ENCODE measurements at regions not wholly inside any gene's neighbourhood (a gene's known extent, or its start where the extent isn't known, plus 50 kb on each side); places are given as distances from the start of the nearest gene placed in this dataset.

DNA sequence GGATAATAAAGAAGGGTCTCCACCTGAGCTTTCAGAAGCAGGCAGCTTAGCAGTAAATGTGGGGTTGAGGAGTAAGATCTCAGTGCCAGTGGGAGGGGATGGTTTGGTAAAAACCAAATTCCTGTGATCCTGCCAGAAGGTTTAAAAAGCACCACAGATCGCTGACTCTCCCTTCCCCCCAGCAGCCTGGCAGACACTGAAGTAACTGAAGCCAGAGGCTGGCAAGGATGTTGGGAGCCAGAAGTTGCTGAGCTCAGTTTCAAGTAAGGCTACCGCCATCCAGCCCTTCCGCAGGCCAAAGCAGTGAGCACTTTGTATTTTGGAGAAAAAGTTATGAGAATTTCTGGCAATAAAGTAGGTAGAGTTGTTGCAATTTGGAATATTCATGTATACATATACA lies 246.4 kb downstream of the ZNF621 start:
- TF ChIP-seq, protein P1, sequence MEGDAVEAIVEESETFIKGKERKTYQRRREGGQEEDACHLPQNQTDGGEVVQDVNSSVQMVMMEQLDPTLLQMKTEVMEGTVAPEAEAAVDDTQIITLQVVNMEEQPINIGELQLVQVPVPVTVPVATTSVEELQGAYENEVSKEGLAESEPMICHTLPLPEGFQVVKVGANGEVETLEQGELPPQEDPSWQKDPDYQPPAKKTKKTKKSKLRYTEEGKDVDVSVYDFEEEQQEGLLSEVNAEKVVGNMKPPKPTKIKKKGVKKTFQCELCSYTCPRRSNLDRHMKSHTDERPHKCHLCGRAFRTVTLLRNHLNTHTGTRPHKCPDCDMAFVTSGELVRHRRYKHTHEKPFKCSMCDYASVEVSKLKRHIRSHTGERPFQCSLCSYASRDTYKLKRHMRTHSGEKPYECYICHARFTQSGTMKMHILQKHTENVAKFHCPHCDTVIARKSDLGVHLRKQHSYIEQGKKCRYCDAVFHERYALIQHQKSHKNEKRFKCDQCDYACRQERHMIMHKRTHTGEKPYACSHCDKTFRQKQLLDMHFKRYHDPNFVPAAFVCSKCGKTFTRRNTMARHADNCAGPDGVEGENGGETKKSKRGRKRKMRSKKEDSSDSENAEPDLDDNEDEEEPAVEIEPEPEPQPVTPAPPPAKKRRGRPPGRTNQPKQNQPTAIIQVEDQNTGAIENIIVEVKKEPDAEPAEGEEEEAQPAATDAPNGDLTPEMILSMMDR (IDR thresholded peaks at IDR 0.05; ENCODE audit: borderline replicate concordance, extremely low read depth, low read length, poor library complexity, severe bottlenecking), result no peak
- TF ChIP-seq EZH2 (IDR thresholded peaks at IDR 0.05; ENCODE audit: borderline replicate concordance, low read depth, low read length, severe bottlenecking), result no peak

Data from DND-41 (cell line).